PC-3 (cell line): ENCODE measurements at regions not wholly inside any gene's neighbourhood (a gene's known extent, or its start where the extent isn't known, plus 50 kb on each side); places are given as distances from the start of the nearest gene placed in this dataset.
"Not testable (repeated sequence)": the region's sequence is repeated elsewhere in the genome, so short reads cannot be mapped to it uniquely, and the experiment has no call there.

ENCODE experiments used
- ATAC-seq: fragments of 200-7000 bp; cut with Tn5 transposase; 2 replicates; pipeline ENCODE4 v1.9.1; 2020; ENCODE audit warnings: mild to moderate bottlenecking, moderate library complexity
- BruUV-seq: library from RNA; stranded (reverse); fragments of 400-500 nt; replicated peaks from 2 replicates; lab custom pipeline; 2021; lab: Mats Ljungman, UMichigan
- CTCF ChIA-PET: fragments of 300-600 bp; sonication (Branson Sonifier 250); formaldehyde crosslinking; loops from one replicate; lab custom pipeline; 2022; ENCODE audit warnings: antibody characterized with exemption; lab: Charles Lee
- POLR2A ChIA-PET: fragments of 300-600 bp; sonication (Branson Sonifier 250); formaldehyde crosslinking; loops from one replicate; lab custom pipeline; 2022; ENCODE audit warnings: antibody characterized with exemption; ENCODE audit not compliant: unreplicated experiment; lab: Charles Lee
- DNase-seq: peaks from one replicate; pipeline ENCODE4 v3.0.0-alpha.2; 2015
- H2AFZ ChIP-seq: fragments of 300-600 bp; sonication (generic); 2 replicates; pipeline ENCODE4 v1.6.0; 2016; ENCODE audit warnings: antibody characterized with exemption, low read length
- H3F3A ChIP-seq: fragments of 300-600 bp; sonication (generic); one replicate; pipeline ENCODE4 v1.6.0; 2017; ENCODE audit warnings: antibody characterized with exemption, low read length, control low read depth, mild to moderate bottlenecking; ENCODE audit not compliant: unreplicated experiment
- H3K27ac ChIP-seq: fragments of 300-600 bp; sonication (generic); 2 replicates; pipeline ENCODE4 v1.5.1; 2016; ENCODE audit warnings: mild to moderate bottlenecking, low read length
- H3K27me3 ChIP-seq: fragments of 300-600 bp; sonication (generic); 2 replicates; pipeline ENCODE4 v1.6.1; 2016; ENCODE audit warnings: low read length, mixed read lengths
- H3K36me3 ChIP-seq: fragments of 300-600 bp; sonication (generic); 2 replicates; pipeline ENCODE4 v1.6.1; 2016; ENCODE audit warnings: low read depth, mixed run types, low read length, mixed read lengths
- H3K4me1 ChIP-seq: fragments of 300-600 bp; sonication (generic); 2 replicates; pipeline ENCODE4 v1.5.1; 2016; ENCODE audit warnings: low read length; ENCODE audit not compliant: insufficient read depth
- H3K4me2 ChIP-seq: fragments of 300-600 bp; sonication (generic); 2 replicates; pipeline ENCODE4 v1.6.0; 2016; ENCODE audit warnings: low read length
- H3K4me3 ChIP-seq: fragments of 300-600 bp; sonication (generic); 2 replicates; pipeline ENCODE4 v1.5.1; 2016; ENCODE audit warnings: mild to moderate bottlenecking, low read length, mixed read lengths
- H3K79me2 ChIP-seq: fragments of 300-600 bp; sonication (generic); 2 replicates; pipeline ENCODE4 v1.6.1; 2017; ENCODE audit warnings: low read length, mixed read lengths
- H3K9ac ChIP-seq: fragments of 300-600 bp; sonication (generic); 2 replicates; pipeline ENCODE4 v1.6.0; 2016; ENCODE audit warnings: mild to moderate bottlenecking, low read length
- H3K9me2 ChIP-seq: fragments of 300-600 bp; sonication (generic); replicated peaks from 2 replicates; pipeline ENCODE4 v1.6.1; 2016; ENCODE audit warnings: mixed run types, low read length, mixed read lengths
- H3K9me3 ChIP-seq: fragments of 300-600 bp; sonication (generic); 2 replicates; pipeline ENCODE4 v1.6.1; 2016; ENCODE audit warnings: low read length, mixed read lengths
- H4K20me1 ChIP-seq: fragments of 300-600 bp; sonication (generic); 2 replicates; pipeline ENCODE4 v1.6.1; 2016; ENCODE audit warnings: low read length, mixed read lengths
- EZH2 ChIP-seq: fragments of 300-600 bp; sonication (generic); IDR thresholded peaks from one replicate; pipeline ENCODE4 v1.6.1; 2017; ENCODE audit warnings: antibody characterized with exemption, mild to moderate bottlenecking, low read length; ENCODE audit not compliant: unreplicated experiment
- EZH2phosphoT487 ChIP-seq: fragments of 300-600 bp; sonication (generic); IDR thresholded peaks from 2 replicates; pipeline ENCODE4 v1.6.1; 2018; ENCODE audit warnings: mild to moderate bottlenecking, antibody characterized with exemption, low read length, borderline replicate concordance
- intact Hi-C: fragments of 100-400 bp; cut with micrococcal nuclease; formaldehyde crosslinking; loops from 2 replicates; pipeline ENCODE4 v1.9.0; 2023
- TF ChIP-seq, protein P1 (sequence below): fragments of 300-600 bp; sonication (generic); conservative IDR thresholded peaks from 2 replicates; pipeline ENCODE4 v1.5.1; 2017; ENCODE audit warnings: antibody characterized with exemption, low read depth, mild to moderate bottlenecking, low read length

- H4K20me1 ChIP-seq, H3K9ac ChIP-seq, H3K4me1 ChIP-seq, DNase-seq, H3K9me2 ChIP-seq, H3K9me3 ChIP-seq, H3K36me3 ChIP-seq, intact Hi-C loops, H3K27me3 ChIP-seq, H3K4me3 ChIP-seq, BruUV-seq, CTCF ChIA-PET, H3F3A ChIP-seq, H3K79me2 ChIP-seq, H3K27ac ChIP-seq, H2AFZ ChIP-seq, H3K4me2 ChIP-seq, POLR2A ChIA-PET, ATAC-seq: not testable (repeated sequence)
These were observed 117.3 kb upstream of the FOXD4L5 start for GRCh38 chr9:65402206-65402870.

DNA sequence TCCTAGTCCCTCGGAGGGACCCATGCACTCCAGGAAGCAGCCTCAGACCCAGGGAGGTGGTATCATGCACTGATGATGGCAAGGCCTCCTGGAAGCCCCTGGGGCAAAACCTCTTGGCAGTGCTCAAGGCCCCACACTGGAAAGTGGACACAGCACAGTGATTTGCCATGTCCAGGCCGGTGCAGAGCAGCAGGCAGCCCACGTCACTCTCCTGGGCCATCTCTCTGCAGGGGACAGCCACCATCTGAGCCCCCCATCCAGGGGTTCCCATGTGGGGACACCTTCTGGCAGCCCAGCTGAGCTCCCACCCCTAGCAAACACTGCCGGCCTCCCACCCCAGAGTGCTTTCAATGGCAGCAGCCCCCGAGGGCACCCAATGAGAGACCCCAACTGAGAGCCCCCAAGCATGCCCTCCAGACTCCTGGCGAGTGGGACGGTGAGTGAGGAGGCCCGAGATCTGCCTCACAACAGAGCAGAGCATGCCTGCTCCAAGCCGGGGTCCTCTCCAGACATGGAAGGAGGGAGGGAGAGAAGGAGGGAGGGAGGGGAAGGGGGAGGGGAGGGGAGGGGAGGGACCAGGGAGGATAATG lies 116.5 kb upstream of the FOXD4L5 start:
- intact Hi-C loops, POLR2A ChIA-PET, CTCF ChIA-PET: not testable (repeated sequence)

DNA sequence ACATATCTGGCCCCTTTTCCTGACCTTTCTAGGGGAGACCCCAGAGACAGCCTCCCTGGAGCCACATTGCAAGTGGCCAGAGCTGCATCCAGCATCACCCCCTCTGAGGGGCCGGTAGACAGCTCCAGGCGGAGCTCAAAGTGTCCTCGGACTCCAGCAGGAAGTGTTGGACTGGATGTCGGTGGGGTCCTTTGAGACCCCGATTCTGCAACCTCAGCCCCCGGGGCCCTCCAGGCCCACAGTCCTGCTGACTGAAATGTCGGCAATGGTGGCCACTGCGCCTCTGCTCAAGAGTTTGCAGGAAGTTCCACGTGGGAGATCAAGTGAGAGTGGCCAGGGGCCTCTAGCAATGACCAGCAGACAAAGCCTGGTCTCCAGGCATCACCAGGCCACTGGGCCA lies 115.9 kb upstream of the FOXD4L5 start:
- no peaks in the 10 kb centered on the region for H3K27me3 ChIP-seq
- H3K4me2 ChIP-seq: no peak overlapping the region
- intact Hi-C loops: no loop called here
- no peaks in the 10 kb centered on the region for H3K36me3 ChIP-seq
- H3K27ac ChIP-seq: no peak overlapping the region
- H3K9me2 ChIP-seq: no peaks in the 10 kb centered on the region
- H2AFZ ChIP-seq: no peak overlapping the region
- no peaks in the 10 kb centered on the region for H3K9me3 ChIP-seq
- TF ChIP-seq EZH2phosphoT487 (no peak), EZH2 (no peak)
- TF ChIP-seq, protein P1, sequence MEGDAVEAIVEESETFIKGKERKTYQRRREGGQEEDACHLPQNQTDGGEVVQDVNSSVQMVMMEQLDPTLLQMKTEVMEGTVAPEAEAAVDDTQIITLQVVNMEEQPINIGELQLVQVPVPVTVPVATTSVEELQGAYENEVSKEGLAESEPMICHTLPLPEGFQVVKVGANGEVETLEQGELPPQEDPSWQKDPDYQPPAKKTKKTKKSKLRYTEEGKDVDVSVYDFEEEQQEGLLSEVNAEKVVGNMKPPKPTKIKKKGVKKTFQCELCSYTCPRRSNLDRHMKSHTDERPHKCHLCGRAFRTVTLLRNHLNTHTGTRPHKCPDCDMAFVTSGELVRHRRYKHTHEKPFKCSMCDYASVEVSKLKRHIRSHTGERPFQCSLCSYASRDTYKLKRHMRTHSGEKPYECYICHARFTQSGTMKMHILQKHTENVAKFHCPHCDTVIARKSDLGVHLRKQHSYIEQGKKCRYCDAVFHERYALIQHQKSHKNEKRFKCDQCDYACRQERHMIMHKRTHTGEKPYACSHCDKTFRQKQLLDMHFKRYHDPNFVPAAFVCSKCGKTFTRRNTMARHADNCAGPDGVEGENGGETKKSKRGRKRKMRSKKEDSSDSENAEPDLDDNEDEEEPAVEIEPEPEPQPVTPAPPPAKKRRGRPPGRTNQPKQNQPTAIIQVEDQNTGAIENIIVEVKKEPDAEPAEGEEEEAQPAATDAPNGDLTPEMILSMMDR: no peak
- no peak overlapping the region for H3K9ac ChIP-seq
- DNase-seq: no peak
- CTCF ChIA-PET: no interaction called here
- BruUV-seq: no TSS peak
- H3F3A ChIP-seq: no peaks in the 10 kb centered on the region
- no peaks in the 10 kb centered on the region for H4K20me1 ChIP-seq
- no peak for ATAC-seq
- POLR2A ChIA-PET: no interaction called here
- no peak overlapping the region for H3K4me3 ChIP-seq
- no peaks in the 10 kb centered on the region for H3K79me2 ChIP-seq
- H3K4me1 ChIP-seq: no peaks in the 10 kb centered on the region

More for the DNA sequence above, 116.5 kb upstream of the FOXD4L5 start:
- H3K4me3 ChIP-seq, H3K4me2 ChIP-seq, BruUV-seq, H3K27ac ChIP-seq, H3K9ac ChIP-seq, ATAC-seq, DNase-seq, H3F3A ChIP-seq, H3K4me1 ChIP-seq, H4K20me1 ChIP-seq, H3K36me3 ChIP-seq, H2AFZ ChIP-seq, H3K27me3 ChIP-seq, H3K9me2 ChIP-seq, H3K9me3 ChIP-seq, H3K79me2 ChIP-seq: not testable (repeated sequence)

DNA sequence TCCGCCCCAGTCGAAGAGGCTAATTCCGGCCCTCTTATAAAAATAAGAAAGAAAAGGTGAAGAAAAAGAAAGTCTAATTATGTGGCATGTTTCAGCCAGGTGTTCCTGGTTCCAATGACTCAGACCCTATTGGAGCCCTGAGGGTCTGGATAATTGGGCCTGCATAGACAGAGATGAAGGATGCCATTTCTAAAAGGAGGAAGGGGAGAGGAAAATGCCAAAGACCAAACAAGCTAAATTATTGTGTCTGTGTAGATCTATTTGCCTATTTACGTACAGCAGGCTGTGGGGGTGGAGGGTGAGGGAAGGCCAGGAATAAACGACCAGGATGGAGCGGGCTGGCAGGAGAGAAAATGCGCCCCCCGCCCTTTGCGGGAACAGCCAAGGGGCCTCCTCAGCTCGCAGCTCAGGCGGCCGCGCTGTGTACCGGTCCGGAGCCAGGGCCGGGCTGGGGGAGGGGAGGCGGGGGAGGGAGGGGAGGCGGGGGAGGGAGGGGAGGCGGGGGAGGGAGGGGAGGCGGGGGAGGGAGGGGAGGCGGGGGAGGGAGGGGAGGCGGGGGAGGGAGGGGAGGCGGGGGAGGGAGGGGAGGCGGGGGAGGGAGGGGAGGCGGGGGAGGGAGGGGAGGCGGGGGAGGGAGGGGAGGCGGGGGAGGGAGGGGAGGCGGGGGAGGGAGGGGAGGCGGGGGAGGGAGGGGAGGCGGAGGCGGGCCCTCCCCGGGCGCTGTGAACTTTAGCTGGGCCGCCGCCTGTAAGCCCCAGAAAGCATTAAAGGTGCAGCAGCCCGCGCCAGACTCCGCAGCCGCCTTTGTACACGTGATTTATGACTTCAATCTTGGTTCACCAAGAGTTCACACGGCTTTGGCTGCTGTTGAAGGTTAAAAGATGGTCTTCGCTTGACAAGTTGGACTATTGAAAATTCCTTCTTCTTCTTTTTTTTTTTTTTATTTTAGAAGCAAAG lies 113.0 kb upstream of the FOXD4L5 start:
- H3K9me3 ChIP-seq, H3K9ac ChIP-seq, DNase-seq, H3K27me3 ChIP-seq, intact Hi-C loops, H3K4me1 ChIP-seq, POLR2A ChIA-PET, H4K20me1 ChIP-seq, H3K4me3 ChIP-seq, CTCF ChIA-PET, H3F3A ChIP-seq, H2AFZ ChIP-seq, ATAC-seq, H3K36me3 ChIP-seq, H3K9me2 ChIP-seq, BruUV-seq, H3K4me2 ChIP-seq, H3K79me2 ChIP-seq, H3K27ac ChIP-seq: not testable (repeated sequence)

- H4K20me1 ChIP-seq, H3K27ac ChIP-seq, CTCF ChIA-PET, H3K9ac ChIP-seq, H3F3A ChIP-seq, H3K4me3 ChIP-seq, H3K79me2 ChIP-seq, H3K4me1 ChIP-seq, POLR2A ChIA-PET, H3K9me3 ChIP-seq, H3K36me3 ChIP-seq, intact Hi-C loops, H3K27me3 ChIP-seq, BruUV-seq, H3K9me2 ChIP-seq, H3K4me2 ChIP-seq, H2AFZ ChIP-seq, DNase-seq, ATAC-seq: not testable (repeated sequence)
These were observed 112.2 kb upstream of the FOXD4L5 start for GRCh38 chr9:65397226-65397625.
